T-helper 9 cell (primary cell): ENCODE measurements at regions not wholly inside any gene's neighbourhood (a gene's known extent, or its start where the extent isn't known, plus 50 kb on each side); places are given as distances from the start of the nearest gene placed in this dataset.

Experiments used
- DNase-seq: peaks from one replicate; pipeline ENCODE4 v3.0.0-alpha.2; 2020

GRCh38 chr9:85884256-85884655 is 56.7 kb upstream of the NAA35 start:
- no peak for DNase-seq

GRCh38 chr9:85890962-85891361 is 50.0 kb upstream of the NAA35 start:
- DNase-seq, result no peak
